NCI-H2029 (cell line): ENCODE measurements at regions not wholly inside any gene's neighbourhood (a gene's known extent, or its start where the extent isn't known, plus 50 kb on each side); places are given as distances from the start of the nearest gene placed in this dataset.
"Not testable (repeated sequence)": the region's sequence is repeated elsewhere in the genome, so short reads cannot be mapped to it uniquely, and the experiment has no call there.

Experiments
- DNase-seq: peaks from one replicate; lab custom pipeline; 2025; lab: John Stamatoyannopoulos, UW

DNA sequence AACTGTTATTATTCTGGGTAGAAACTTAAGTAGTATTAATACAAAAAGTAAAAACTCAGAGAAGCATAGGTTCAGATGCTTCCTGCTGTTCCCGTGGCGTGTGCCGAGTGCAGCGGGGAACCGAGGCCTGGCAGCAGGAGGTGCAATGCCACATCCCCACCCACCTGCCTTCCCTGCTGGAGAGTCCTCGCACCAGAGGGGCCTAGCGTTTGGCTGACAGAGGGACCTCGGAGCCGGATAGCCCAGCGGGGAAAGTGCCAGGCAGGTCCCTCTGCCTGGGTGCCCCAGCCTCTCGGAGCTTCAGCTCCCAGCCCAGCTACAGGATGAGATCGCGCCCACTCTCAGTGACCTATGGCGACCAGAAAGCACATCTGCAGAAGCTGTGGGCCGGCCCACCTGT is 169.6 kb upstream of the GSE1 start:
- no peak for DNase-seq

DNA sequence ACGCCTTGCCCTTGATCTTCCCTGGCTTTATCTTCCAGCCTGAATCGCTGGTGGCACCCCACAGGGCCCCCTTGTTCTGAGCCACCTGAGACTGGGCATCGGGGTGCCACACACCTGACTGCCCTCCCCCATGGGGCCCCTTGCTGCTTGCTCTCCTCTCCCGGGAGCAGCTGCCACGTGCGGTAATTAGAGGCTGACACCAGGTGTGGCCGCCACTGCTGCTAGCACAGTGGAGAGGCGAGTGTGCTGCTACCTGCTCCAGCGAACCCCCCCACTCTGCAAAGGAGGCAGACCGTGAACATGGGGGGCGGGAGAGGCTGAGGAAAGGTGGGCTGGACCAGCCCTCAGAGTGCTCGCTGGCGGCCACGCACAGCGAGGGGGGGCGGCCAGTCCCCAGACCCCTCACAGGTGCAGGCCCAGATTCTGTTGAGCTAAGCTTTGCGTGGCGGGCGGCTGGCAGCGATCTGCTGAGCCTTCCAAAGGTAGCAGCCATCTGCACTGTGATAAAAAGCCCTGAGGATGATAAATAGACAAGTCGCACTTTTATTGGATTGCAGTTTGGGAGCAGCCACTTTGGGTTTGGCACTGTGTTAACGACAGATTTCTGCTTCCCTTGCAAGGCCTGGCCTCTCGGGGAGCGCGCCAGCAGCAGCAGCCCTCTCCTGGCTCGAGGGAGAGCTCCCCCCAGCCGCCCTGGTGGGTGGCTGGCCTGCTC is 167.9 kb upstream of the GSE1 start:
- DNase-seq, result peak; percentile 50

DNA sequence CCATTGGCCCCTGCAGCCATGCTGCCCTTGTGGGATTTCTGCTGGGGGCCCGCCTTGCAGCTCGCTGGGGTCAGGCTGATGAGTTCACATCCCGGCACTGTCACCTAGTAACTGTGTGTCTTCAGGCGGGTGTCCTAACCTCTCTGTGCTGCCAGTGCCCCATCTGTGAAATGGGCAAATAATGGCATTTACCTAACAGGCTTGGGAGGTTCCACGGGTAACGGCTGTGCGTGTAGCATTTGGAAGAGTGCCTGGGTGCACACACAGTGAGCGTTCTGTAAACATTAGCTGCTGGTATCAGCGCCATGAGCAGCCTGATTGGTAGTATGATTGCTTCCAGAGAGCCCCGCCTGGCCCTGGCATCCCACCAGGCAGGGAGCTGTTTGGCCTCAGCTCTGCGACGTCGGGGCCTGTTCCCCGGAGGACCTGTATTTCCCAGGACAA is 167.3 kb upstream of the GSE1 start:
- DNase-seq, result no peak

DNA sequence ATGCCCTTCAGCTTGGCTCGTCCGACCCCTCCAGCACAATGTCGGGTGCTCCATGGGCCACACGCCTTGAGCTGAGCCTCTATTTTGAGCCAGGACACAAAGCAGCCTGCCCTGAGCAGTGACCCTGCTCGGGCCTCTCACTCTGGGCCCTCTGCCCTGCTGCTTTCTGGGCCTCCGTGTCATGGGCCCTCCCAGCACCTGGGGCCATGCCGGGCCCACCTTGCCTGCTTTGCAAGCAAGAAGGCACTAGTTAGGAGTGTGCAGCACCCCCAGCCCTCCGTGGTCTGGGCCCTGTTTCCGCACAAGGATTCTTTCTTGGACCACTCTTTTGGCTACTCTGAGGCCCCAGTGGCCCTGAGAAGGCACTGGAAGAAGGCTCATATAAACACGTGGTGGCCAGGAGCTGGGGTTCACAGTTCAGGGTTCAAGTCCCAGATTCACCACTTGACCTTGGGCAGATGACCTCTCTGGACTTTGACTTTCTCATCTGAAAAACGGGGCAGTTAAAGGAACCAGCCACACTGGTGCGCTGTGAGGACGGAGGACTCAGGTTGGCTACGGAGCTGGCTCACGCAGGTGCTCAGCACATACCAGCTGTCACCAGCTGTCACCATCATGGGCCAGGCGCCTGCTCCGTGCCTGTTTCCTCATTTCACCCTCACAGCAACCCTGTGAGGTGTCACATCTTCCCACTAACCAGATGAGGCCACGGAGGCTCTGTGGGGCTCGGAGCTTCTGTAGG is 166.0 kb upstream of the GSE1 start:
- DNase-seq, result peak; percentile 58

DNA sequence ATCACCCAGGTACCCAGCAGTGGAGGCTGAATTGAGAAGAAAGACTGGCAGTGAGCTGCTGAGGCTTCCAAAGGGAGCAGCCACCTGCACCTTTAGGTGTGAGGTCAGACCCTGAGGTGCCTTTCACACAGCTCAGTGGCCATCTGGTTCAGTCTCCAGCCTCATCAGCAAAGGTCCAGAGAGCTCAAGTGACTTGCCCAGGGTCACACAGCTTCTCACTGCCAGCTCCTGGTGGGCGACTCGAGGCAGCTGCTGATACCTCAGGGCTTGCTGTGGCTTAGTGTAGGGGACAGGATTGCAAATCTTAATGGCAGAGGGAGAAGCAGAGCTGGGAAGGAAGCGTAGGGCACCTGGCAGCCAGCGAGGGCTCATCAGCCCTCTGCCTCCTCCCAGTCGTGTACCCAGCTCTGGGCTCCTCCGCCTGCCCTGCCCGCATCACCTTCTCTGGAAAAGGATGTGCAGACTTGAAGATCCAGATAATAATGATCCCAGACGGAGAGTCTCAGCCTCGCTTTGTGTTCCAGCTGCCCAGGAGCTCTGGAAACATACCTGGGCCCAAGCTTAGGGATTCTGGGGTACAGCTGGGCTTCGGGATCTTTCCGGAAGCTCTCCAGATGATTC is 165.3 kb upstream of the GSE1 start:
- no peak for DNase-seq

DNA sequence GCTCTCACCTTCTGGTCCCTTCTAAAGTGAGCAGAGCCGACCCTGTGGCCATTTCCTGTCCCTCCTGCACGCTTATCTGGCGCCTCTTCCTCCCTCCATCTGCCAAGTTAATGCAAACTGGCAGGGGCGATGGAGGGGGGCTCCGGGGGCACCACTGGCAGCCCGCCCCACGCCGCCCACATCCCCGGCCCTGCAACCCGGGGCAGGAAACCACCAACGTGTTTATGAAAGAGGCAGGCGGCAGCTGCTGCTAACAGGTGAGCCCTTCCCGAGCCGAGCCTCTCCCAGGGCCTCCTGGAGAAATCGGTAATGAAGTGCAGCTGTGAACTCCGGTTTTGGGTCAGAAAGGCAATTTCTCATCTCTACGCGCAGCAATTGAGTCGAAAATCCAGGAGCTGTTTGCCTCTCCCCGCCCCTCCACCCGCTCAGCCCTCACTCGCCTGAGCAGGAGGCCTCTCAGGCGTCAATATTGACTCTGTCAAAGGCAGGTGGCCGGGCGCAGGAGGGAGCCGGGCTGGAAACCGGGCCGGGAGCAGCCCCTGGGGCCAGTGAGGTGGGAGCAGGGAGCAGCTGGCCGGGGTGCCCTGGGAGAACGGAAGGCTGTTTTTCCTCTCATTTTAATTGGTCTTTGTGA is 164.4 kb upstream of the GSE1 start:
- peak; percentile 87 for DNase-seq

DNA sequence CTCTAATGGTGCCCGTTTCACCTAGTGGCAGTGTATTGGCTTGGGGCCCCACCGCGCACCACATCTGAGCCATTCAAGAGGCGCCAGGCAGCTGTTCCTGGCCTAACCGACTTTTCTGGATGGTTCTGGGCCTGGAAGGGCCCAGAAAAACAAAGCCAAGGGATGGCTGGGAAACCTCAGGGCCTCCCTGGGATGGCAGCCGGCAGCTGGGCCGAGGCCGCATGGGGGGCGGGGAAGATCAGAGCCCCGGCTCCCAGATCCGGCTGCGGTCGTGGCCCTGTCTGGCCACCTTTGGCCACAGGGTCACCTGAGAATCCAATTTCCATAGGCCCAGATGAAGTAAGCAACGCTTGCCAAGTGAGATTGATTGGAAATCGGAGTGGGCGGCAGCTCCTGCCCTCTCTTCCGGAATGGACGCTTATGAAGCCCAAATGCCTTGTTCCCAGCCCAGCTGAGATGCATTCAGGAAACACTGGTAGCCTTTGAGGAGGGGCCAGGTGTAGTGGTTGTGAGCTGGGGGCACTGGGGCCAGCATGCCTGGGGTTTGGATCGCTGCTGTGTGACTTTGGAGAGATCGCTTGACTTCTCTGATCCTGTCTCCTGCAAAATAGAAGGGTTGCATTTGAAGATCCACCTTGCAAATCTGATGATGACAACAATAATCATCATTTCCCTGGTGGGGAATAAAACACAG is 163.8 kb upstream of the GSE1 start:
- peak; percentile 87 for DNase-seq

DNA sequence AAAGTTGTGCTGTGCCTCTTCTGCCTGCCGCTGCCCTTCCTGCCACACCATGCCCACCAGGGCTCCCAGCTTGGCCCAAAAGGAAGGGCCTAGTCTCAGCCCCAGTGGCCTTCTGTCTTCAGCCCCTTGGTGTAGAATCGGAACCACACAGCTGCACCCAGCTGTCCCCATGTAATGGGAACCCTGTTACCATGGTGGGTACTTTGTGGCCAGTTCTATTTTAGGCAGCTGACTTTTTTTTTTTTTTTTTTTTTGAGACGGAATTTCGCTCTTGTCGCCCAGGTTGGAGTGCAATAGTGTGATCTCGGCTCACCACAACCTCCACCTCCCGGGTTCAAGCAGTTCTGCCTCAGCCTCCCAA is 163.3 kb upstream of the GSE1 start:
- no peak for DNase-seq

DNA sequence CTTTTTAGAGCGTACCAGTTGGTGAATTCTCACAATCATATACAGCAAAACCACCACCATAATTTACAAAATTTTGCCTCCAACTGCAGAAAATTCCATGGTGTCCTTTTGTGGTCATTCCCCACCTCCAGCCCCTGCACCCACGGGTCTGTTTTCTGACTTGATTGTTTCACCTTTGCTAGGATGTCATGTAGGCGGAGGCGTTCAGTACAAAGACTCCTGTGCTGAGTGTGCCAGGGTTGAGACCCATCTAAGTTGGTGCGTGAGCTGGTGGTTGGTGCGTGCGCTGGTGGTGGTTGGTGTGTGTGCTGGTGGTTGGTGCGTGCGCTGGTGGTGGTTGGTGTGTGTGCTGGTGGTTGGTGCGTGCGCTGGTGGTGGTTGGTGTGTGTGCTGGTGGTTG is 162.0 kb upstream of the GSE1 start:
- not testable (repeated sequence) for DNase-seq

DNA sequence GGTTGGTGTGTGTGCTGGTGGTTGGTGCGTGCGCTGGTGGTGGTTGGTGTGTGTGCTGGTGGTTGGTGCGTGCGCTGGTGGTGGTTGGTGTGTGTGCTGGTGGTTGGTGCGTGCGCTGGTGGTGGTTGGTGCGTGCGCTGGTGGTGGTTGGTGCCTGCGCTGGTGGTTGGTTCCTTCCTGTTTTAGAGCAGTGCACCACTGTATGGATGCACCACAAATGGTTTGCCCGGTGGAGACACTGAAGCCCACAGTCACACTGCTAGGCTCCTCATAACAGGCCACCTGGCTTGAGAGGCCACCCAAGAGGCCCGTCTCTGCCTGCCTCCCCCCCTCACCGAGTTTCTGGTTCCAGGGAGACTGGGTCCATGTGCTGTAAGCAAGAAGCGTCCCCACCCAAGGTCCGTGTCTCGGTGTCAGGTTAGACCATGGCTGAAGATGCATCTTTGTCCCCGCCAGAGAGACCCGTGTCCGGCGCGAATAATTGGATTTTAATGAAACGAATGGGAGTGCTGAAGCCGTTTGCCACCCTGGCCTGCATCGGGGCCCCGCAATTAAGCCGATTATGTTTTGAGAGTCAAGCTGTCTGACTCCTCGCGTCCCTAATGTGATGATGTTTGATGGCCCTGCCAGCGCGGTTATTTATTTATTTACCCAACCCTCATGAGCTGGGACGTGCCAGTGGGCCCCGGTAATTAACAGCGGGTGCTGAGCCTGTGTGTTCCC is 161.3 kb upstream of the GSE1 start:
- DNase-seq, result no peak

DNA sequence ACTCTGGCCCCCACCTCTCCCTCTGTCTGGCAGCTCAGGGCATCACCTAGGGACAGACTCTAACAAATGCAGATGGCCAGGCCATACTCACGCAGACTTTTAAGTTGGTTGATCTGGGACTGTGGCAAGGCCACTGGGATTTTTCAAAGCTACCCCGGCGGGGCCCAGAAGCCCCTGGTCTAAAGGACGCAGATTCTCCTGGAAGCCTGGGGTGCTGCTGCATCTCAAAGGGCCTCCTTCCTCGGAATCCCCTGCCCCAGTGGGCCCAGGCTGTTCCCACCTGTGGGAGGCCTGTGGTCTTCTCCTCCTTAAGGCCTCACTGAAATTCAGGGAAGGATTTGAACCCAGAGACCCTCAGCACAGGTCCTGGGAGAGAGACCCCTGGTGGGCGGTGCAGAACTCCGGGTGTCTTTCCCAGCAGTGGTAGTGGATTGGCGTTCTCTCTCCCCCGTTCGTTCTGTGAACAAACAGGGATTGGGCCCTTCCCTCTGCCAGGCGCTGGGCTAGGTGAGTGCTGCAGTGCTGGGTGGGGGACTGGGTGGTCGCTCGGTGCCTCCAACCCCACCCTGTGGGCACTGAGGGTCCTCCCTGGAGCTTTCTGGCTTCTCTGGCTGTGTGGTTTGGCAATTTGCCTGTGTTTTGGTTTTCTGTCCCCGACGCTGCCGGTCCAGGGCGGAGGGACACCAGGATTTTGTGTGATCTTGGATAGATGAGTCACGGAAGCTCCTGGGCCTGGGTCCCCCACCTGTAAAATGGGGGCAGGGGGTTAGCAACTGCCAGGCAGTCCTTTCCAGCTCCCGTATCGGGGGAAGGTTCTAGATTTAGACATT is 160.5 kb upstream of the GSE1 start:
- DNase-seq, result no peak

DNA sequence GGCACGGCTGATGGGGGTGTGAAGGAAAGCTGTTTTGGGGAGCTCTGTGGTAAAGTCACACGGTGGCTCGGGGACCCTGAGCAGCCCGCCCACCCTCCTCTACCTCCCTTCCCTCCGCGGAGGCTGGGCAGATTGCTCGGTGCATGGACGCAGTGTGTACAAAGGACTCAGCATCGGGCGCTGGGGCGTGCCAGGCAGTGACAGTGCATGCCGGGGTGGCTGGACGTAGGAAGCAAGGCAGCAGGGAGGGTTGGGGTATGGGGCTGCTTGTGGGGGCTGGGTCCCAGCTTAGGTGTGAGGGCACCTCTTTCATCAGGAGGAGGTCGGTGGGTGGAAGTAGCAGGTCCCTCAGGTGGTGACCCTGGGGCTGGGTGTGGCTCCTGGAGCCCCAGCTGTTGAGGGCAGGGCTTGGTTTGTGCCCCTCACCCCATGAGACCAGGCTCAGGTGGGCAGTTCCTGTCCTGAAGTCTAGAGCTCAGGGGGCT is 159.9 kb upstream of the GSE1 start:
- no peak for DNase-seq

DNA sequence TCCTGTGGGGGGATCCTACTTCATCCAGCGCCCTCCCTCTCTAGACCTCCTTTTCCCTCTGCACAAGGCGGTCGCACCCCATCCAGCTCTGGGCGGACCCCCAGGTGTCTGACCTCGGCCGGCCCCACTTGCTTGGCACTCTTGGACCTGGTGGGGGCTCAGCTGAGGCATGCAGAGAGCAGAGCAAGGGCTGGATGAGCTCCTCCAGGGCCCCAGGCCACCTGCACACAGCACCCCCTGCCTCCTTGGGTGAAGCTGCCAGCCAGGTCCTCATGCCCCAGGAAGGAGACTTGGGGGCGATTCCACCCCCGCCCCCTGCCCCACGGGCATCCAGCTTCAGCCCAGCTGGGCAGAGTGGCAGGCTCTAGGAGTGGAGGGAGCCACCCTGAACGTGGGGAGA is 159.4 kb upstream of the GSE1 start:
- DNase-seq, result no peak

DNA sequence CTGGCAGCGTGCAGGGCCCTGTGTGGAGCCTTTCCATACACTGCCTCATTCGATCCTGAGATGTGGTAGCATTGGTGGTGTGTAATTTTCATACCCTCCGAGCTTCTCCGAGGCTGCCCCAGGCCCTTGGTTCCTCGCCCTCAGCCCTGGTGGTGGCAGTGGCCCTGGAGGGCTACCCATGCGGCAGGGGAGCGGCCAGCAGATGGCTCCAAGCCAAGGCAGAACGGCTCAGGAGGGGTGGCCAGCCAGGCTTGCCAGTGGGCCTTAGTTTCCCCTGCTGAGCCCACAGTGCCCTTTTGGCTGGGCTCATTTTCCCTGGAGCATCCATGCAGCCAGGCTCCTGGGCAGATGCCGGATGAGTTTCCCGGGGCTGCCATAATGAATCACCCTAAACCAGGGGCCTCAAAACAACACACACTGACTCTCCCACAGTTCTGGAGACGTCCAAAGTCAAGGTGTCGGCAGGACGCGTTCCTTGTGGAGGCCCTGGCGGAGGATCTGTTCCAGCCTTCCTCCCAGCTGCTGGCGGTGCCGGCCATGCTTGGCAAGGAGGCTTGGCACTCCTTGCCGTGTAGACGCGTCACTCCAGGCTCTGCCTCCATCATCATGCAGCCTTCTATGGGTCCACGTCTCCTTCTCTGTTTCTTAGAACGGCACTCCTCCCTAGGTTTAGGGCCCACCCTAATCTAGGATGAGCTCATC is 158.8 kb upstream of the GSE1 start:
- no peak for DNase-seq

DNA sequence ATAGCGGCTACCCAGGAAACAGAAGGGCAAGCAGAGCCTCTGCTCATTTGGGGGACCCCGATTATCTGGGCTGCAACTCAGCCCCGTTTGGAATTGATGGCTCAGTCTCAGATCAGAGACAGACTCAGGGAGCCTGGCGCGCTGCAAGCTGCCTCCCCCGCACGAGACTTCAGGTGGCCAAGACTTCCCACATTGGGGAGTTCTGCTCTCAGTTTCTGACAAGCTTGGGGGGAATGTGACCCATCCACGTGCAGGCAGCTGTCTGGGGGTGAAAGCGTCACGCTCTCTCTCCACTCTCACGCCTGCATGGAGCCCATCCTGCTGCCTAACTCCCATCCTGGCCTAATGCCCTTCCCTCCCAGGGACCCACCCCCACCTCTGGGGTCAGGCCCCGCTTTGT is 157.6 kb upstream of the GSE1 start:
- DNase-seq, result no peak

DNA sequence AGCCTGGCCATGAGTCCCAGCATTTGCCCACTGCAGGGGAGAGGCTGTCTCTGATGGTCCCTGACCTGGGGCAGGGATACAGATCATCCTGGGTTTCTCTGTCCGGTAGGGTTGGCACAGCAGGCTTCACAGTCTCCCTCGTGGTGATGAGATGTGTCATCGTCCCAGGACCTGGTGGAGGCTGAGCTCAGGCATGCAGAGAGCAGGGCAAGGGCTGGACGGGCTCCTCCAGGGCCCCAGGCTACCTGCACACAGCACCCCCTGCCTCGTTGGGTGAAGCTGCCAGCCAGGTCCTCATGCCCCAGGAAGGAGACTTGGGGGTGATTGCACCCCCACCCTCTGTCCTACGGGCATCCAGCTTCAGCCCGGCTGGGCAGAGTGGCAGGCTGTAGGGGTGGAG is 155.8 kb upstream of the GSE1 start:
- no peak for DNase-seq

DNA sequence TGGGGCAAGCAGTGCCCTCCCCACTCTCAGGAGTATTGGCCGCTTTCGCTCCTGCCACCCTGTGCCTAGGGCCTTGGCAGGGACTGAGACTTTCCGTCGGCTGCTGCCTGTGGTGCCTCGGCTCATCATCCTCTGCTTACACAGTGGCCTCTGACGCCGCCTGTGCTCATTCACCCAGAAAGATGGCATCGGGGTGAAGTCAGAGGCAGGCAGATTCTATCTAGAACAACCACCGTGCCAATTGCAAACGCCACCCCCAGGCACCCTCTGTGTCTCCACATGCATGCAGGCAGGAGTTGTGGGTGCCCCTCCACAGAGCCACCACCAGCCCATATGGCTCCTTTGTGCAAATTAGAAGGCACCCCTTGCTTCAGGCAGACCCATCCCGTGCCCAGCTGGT is 154.2 kb upstream of the GSE1 start:
- DNase-seq, result peak; percentile 47

DNA sequence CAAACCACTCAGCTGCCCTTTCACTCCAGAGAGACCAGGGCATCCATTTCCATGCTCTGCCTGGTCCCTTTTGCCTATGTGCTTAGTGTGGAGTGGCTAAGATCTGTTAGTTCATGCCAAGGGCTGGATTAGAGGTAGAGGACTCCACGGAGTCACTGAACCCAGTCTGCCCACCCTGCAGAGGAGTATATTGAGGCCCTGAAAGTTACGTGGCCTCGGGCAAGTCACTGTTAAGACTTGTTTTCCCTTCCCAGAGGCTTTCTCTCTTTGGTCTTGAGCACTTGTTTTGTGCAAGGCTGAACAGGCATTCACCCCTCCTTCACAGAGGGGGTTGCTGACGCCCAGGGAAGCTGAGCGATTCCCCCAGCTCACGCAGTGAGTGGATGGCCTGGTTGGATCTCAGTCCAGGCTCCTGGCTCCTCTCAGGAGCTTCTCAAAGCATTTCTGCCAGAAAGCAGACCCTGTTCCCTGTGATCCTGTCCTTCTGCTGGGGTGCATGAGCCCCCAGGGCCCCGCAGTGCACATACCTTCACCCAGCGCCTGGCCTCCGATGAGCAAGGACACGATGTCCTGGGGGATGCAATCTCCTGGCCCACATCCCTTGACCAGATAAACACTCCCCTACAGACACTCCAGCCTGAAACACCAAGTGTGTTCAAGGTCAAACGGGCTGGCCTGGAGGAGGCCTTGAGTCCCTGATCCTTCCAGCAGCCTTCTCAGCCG is 153.4 kb upstream of the GSE1 start:
- no peak for DNase-seq
